ENCODE measurements at regions not wholly inside any gene's neighbourhood (a gene's known extent, or its start where the extent isn't known, plus 50 kb on each side); places are given as distances from the start of the nearest gene placed in this dataset.

DNA sequence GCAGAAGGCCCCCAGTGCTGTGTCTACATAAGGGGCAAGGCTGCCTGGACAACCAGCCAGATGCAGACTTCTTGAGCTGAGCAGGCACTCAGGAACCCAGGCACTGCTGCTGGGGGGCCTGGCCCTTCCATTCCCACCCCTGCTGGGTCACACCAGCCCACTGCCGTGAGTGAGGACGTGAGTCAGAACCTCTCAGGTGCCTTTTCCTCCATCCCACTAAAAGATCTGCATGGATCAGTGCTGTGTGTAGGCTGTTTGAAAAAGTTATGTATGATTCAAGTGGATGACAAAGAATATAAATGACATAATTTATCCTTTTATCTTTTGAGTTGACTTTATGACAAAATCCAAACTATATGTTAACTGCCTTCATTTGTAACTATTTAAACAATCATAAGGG is 499.3 kb downstream of the INHBA start:
- no peak for DNase-seq
- Mint-ChIP-seq H3K27ac (no peak overlapping the region), H3K4me1 (no peaks in the 10 kb centered on the region), H3K9me3 (peaks cover 8% of the 10 kb centered on the region), H3K27me3 (no peaks in the 10 kb centered on the region), H3K36me3 (ENCODE audit: low read depth) (no peaks in the 10 kb centered on the region), H3K4me3 (no peak overlapping the region)
- CTCF ChIA-PET: no interaction called here
- POLR2A ChIA-PET: no interaction called here

DNA sequence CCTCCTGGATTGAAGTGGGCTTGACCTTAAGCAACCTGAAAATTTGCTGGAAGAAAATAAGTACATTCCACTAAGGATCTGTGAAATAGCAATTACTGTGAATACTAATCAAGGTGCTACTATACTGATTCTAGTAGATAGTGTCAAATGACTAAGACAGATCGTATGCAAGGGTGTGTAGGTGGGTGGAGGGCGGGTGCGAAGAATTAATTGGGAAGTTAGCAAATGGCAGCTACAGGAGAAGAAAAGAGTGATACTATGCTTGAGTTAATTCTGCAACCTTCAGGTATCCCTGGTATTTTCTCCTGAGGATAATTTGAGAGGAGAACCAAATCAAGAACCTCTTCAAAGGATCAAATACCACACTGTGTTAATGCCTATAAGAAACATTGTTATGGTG is 501.9 kb downstream of the INHBA start:
- DNase-seq: no peak
- Mint-ChIP-seq H3K36me3 (ENCODE audit: low read depth) (no peaks in the 10 kb centered on the region), H3K4me1 (no peaks in the 10 kb centered on the region), H3K4me3 (no peak overlapping the region), H3K27me3 (no peaks in the 10 kb centered on the region), H3K27ac (no peak overlapping the region), H3K9me3 (peaks cover 8% of the 10 kb centered on the region)
- CTCF ChIA-PET: no interaction called here
- POLR2A ChIA-PET: no interaction called here

DNA sequence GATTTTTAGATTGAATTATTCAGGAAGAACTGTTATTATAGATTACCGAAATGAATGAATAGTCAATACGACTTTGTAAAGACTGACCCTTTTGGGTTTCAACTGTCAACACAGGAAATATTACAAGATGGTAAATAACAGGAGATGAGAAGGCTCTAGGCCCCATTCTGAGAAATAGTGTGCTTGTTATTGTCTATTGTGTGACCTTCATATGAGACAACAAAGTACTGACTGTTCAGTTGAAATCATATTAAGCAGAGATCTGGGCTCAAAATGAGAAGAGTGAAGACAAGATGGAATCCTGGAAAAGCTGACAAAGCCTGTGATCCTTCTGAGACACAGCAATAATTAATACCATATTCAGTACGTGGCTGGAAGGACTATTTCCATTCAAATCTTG is 503.8 kb downstream of the INHBA start:
- H3K27me3 Mint-ChIP-seq: no peaks in the 10 kb centered on the region
- no peaks in the 10 kb centered on the region for H3K36me3 Mint-ChIP-seq (ENCODE audit: low read depth)
- H3K9me3 Mint-ChIP-seq: peaks cover 11% of the 10 kb centered on the region
- ChIA-PET POLR2A (no interaction called here), CTCF (no interaction called here)
- H3K4me3 Mint-ChIP-seq: no peak overlapping the region
- H3K27ac Mint-ChIP-seq: no peak overlapping the region
- no peaks in the 10 kb centered on the region for H3K4me1 Mint-ChIP-seq
- DNase-seq: no peak

DNA sequence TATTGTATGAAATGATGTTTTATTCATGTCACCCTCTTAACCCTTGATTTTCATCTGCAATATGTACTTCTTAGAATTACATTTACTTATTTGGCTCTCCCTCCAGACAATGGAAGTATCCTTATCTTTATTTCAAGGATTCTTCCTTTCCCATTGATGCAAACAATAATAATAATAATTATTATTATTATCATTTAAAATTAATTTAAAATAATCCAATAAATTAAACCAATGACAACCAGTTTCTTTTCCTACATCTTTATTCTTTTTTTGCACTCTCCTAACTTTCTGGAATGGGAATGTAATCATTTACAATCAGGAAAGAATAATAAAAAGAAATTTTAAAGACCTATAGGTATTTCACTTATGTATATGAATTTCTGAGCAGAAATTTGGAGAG is 504.4 kb downstream of the INHBA start:
- no peaks in the 10 kb centered on the region for H3K4me1 Mint-ChIP-seq
- CTCF ChIA-PET: no interaction called here
- H3K27ac Mint-ChIP-seq: no peak overlapping the region
- H3K4me3 Mint-ChIP-seq: no peak overlapping the region
- no peaks in the 10 kb centered on the region for H3K36me3 Mint-ChIP-seq (ENCODE audit: low read depth)
- no peak for DNase-seq
- H3K9me3 Mint-ChIP-seq: peaks cover 14% of the 10 kb centered on the region
- POLR2A ChIA-PET: no interaction called here
- no peaks in the 10 kb centered on the region for H3K27me3 Mint-ChIP-seq

DNA sequence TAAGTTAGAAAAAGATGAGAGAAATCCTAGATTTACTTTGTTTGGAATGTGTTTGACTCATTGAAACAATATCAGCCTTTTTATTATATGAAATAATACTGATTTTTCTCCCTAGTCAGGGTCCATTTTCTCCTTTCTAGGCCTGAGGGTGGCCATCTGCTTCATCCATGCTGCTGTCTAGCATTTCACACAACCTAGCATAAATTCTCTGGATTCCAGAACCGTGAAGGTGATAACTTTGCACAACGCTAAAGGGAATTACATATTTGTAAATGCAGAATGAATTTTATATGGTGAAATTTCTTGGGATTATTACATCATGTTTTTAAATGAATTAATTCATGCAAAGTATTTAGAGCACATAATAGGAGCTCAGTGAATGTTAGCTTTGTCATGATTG is 505.1 kb downstream of the INHBA start:
- DNase-seq: no peak
- H3K27ac Mint-ChIP-seq: no peak overlapping the region
- ChIA-PET CTCF (no interaction called here), POLR2A (no interaction called here)
- no peaks in the 10 kb centered on the region for H3K4me1 Mint-ChIP-seq
- no peaks in the 10 kb centered on the region for H3K27me3 Mint-ChIP-seq
- peaks cover 15% of the 10 kb centered on the region for H3K9me3 Mint-ChIP-seq
- no peaks in the 10 kb centered on the region for H3K36me3 Mint-ChIP-seq (ENCODE audit: low read depth)
- H3K4me3 Mint-ChIP-seq: no peak overlapping the region

DNA sequence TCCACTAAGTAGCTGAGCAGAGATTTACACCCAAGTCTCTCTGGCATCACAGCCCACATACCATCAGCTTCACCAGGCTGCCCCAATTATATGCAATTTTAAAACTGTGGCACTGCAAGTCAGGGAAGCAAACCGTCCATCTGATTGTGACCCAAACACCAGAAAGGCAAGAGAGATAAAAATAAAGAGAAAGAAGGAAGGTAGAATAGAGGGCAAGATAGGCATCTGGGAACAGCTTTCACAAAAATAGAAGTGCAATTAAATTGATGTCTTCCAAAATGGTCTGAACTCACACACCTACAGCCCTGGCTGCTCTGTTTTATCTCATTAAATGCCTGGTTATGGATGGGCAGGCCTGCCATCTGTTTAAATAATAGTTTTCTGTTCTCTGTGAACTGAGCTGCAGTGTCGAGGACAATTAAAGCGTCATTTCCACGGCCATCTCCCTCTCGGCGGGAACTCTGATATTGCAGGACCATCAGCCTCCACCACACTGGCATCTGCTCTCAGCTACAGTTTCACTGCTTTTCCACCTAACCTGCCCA is 509.1 kb downstream of the INHBA start:
- H3K9me3 Mint-ChIP-seq: peaks cover 11% of the 10 kb centered on the region
- DNase-seq: no peak
- H3K36me3 Mint-ChIP-seq (ENCODE audit: low read depth): no peaks in the 10 kb centered on the region
- no peaks in the 10 kb centered on the region for H3K27me3 Mint-ChIP-seq
- POLR2A ChIA-PET: no interaction called here
- CTCF ChIA-PET: no interaction called here
- H3K27ac Mint-ChIP-seq: no peak overlapping the region
- H3K4me1 Mint-ChIP-seq: no peaks in the 10 kb centered on the region
- no peak overlapping the region for H3K4me3 Mint-ChIP-seq

DNA sequence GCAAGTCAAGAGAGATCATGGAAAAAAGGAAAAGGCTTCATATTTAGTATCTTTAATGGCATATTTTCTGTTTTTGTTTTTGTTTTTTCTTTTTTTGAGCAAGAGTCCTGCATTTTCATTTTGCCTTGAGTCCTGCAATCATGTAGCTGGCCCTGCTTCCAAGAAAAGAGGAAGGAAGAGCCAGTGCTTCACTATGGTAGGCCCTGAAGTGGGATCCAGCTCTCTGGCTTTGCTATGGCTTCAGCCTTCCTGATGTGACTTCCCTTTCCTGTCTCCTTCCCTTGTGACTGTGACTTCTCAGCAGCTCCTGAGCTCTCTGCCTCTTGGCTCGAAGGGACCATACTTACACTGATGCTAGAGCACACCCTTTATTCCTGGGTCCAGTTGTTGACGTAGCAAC is 512.3 kb downstream of the INHBA start:
- no peaks in the 10 kb centered on the region for H3K4me1 Mint-ChIP-seq

DNA sequence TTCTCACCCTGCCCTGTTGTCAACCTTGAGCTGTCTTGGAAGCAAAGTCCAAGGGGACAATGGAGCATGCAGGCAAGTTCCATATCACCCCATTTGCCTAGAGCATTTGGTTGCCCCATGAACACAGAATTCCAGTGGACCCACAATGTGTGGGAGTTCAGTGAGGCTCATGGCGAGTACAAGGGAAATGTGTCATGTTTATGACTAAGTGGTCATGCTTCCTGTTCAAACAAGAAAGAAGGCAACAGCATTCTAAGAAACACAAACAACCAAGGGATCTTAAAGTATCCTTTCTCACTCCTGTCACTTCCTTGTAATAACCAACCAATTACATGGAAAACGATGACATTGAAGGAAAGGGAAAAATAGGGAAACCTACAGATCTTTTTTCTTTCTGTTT is 513.0 kb downstream of the INHBA start:
- Mint-ChIP-seq H3K36me3 (ENCODE audit: low read depth) (no peaks in the 10 kb centered on the region), H3K27ac (no peak overlapping the region), H3K9me3 (peaks cover 9% of the 10 kb centered on the region), H3K4me3 (no peak overlapping the region), H3K4me1 (no peaks in the 10 kb centered on the region), H3K27me3 (no peaks in the 10 kb centered on the region)
- DNase-seq: no peak
- POLR2A ChIA-PET: no interaction called here
- CTCF ChIA-PET: no interaction called here

More for the DNA sequence above, 512.3 kb downstream of the INHBA start:
- Mint-ChIP-seq H3K9me3 (peaks cover 12% of the 10 kb centered on the region), H3K27me3 (no peaks in the 10 kb centered on the region), H3K4me3 (no peak overlapping the region), H3K27ac (no peak overlapping the region), H3K36me3 (ENCODE audit: low read depth) (no peaks in the 10 kb centered on the region)
- POLR2A ChIA-PET: no interaction called here
- CTCF ChIA-PET: no interaction called here
- DNase-seq: no peak

DNA sequence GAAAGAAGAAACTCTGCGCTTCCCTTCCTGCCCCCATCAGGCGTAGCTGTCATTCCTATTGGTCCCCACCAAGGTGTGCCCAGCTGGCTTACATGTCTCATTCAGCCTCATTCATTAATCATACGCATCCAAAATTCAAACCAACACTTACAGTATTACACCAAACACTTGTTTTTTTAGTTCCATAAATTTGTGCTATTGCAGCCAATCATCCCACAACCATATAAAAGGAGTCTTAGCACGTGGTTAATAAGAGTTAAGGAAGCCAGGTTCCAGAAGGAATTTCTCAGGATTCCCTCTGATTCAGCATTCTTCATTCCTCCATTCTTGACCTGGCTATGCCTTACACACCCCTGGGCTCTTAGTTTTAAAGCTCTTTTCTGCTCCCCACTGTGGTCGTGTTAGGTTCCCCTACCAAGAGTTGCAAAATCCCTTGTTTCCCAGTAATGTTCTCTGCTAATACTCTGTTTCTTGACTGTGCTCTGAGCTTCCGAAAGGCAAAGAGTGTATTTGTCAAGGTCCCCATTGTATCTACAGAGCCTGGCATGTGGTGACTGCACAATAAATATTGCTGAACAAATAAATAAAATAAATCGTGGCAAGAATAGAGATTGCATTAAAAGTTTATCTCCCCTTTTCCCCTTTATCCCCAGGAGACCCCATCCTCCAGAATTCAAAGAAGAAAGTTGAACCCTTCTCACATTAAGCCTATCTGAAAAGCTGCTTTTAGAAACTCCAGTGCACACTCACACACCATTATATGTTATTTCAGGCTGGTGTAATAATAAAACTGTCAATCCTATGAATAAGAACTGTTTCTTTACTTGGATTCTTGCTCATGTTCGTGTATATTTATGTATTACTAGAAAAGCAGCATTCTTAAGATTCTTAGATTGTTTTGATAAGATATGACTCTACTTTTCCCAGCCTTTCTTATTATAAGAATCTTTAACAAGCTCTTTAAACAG is 514.4 kb downstream of the INHBA start:
- ChIA-PET CTCF (no interaction called here), POLR2A (no interaction called here)
- no peak overlapping the region for H3K27ac Mint-ChIP-seq
- H3K9me3 Mint-ChIP-seq: peaks cover 8% of the 10 kb centered on the region
- DNase-seq: no peak
- no peaks in the 10 kb centered on the region for H3K36me3 Mint-ChIP-seq (ENCODE audit: low read depth)
- H3K4me1 Mint-ChIP-seq: no peaks in the 10 kb centered on the region
- H3K27me3 Mint-ChIP-seq: no peaks in the 10 kb centered on the region
- H3K4me3 Mint-ChIP-seq: no peak overlapping the region

DNA sequence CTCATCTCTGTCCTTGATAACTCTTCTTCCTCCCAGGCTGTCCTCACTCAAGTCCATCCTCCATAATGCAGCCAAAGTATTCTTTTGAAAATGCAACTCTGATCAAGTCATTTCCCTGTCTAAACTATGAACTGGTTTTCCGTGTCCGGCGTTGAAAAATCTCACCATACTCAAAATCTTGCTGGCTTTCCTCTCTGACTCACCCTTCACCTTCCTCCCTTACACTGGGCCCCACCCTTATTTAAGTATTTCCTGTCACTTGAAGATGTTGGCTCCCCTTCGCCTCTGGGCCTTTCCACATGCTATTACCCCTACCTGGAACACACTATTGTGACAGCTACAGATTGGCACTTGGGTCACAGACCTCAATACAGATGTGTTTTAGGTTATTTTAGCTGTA is 515.6 kb downstream of the INHBA start:
- ChIA-PET CTCF (no interaction called here), POLR2A (no interaction called here)
- DNase-seq: no peak
- peaks cover 7% of the 10 kb centered on the region for H3K9me3 Mint-ChIP-seq
- H3K27ac Mint-ChIP-seq: no peak overlapping the region
- no peaks in the 10 kb centered on the region for H3K27me3 Mint-ChIP-seq
- no peaks in the 10 kb centered on the region for H3K4me1 Mint-ChIP-seq
- no peaks in the 10 kb centered on the region for H3K36me3 Mint-ChIP-seq (ENCODE audit: low read depth)
- H3K4me3 Mint-ChIP-seq: no peak overlapping the region

DNA sequence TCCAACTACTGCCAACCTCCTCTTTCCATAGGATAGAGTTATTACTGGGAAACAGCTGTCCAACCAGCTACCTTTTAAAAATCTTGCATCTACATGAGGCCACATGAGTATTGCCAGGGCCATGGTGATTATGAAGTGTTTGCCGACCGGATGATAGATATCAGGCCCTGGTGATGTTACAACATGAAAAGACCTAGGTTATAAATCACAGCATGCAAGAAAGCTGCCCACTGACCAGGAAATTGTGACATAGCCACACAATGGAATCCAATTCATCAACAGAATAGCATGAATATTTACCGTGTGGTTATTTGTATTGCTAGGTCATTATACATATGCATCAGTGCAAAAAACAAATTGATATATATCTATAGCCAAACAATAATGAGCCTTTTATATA is 517.0 kb downstream of the INHBA start:
- Mint-ChIP-seq H3K27me3 (no peaks in the 10 kb centered on the region), H3K27ac (no peak overlapping the region), H3K9me3 (peaks cover 7% of the 10 kb centered on the region), H3K4me3 (no peak overlapping the region), H3K36me3 (ENCODE audit: low read depth) (no peaks in the 10 kb centered on the region), H3K4me1 (no peaks in the 10 kb centered on the region)
- ChIA-PET POLR2A (no interaction called here), CTCF (no interaction called here)
- DNase-seq: no peak

DNA sequence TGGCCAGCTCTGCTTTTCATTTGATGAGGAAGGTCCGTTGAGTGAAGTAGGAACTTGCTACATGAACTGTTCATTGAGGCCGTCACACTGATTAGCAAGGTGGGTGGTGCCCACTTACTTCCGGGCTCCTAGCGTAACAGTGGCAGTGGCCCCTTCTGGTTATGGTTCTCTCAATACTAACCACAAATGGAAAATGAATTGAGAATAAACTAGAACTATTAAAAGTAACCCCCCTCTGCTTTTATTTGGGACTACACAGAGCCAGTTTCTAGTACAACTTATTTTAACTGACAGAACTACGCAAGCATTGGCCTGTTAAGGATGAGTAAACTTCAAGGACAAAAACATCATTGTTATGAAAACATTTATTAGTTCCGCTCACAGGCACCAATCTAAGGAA is 519.1 kb downstream of the INHBA start:
- Mint-ChIP-seq H3K4me1 (no peaks in the 10 kb centered on the region), H3K9me3 (peaks cover 7% of the 10 kb centered on the region), H3K27ac (no peak overlapping the region), H3K27me3 (no peaks in the 10 kb centered on the region), H3K36me3 (ENCODE audit: low read depth) (no peaks in the 10 kb centered on the region), H3K4me3 (no peak overlapping the region)
- no peak for DNase-seq
- POLR2A ChIA-PET: no interaction called here
- CTCF ChIA-PET: no interaction called here

DNA sequence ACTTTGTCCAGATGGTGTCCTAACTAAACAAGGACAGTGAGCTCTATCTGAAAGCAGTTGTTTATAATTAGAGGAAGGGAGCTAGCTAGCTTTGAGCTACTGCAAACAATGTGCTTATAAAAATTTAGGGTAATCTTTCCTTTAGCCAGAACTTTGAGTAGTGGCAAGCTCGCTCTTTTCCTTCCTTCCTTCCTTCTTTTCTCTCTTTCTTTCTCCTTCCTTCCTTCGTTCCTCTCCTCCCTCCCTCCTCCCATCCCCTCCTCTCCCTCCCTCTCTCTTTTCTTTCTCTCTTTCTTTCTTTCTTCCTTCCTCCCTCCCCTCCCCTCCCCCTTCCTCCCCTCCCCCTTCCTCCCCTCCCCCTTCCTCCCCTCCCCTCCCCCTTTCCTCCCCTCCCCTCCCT is 520.1 kb downstream of the INHBA start:
- ChIA-PET POLR2A (no interaction called here), CTCF (no interaction called here)
- H3K9me3 Mint-ChIP-seq: peaks cover 4% of the 10 kb centered on the region
- H3K36me3 Mint-ChIP-seq (ENCODE audit: low read depth): no peaks in the 10 kb centered on the region
- no peak overlapping the region for H3K4me3 Mint-ChIP-seq
- no peak for DNase-seq
- no peaks in the 10 kb centered on the region for H3K4me1 Mint-ChIP-seq
- no peak overlapping the region for H3K27ac Mint-ChIP-seq
- no peaks in the 10 kb centered on the region for H3K27me3 Mint-ChIP-seq

DNA sequence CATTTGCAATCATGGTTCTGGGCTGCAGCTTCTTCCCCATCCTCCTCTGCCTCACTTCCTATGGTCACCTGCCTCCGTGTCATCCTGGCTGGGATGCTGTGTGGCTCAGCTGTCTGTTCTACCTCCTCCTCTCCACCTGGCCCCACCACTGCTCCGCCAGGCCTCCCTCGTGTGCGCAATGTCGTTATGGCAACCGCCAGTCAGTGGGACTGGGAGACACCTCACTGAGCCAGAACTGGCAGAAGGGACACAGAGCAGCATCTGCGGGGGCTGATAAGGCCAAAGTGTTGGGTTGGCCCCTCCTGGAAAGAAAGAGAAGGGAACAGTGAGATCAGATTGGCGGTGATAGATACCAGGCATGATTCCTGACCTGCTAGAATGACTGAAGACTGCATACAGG is 527.5 kb downstream of the INHBA start:
- CTCF ChIA-PET: no interaction called here
- H3K4me1 Mint-ChIP-seq: no peaks in the 10 kb centered on the region
- DNase-seq: no peak

More for the DNA sequence above, 527.5 kb downstream of the INHBA start:
- peaks cover 15% of the 10 kb centered on the region for H3K9me3 Mint-ChIP-seq
- POLR2A ChIA-PET: no interaction called here
- H3K36me3 Mint-ChIP-seq (ENCODE audit: low read depth): no peaks in the 10 kb centered on the region
- no peaks in the 10 kb centered on the region for H3K27me3 Mint-ChIP-seq
- no peak overlapping the region for H3K4me3 Mint-ChIP-seq
- H3K27ac Mint-ChIP-seq: no peak overlapping the region
